C4-2B (cell line): ENCODE measurements at regions not wholly inside any gene's neighbourhood (a gene's known extent, or its start where the extent isn't known, plus 50 kb on each side); places are given as distances from the start of the nearest gene placed in this dataset.
"Not testable (repeated sequence)": the region's sequence is repeated elsewhere in the genome, so short reads cannot be mapped to it uniquely, and the experiment has no call there.

ENCODE experiments used
- H3K27ac ChIP-seq: fragments of 450-650 bp; 2 replicates; pipeline ENCODE4 v1.5.1; 2017
- CTCF ChIP-seq: fragments of 450-650 bp; conservative IDR thresholded peaks from 2 replicates; pipeline ENCODE4 v1.5.1; 2017; ENCODE audit warnings: mild to moderate bottlenecking
- ZFX ChIP-seq: fragments of 450-650 bp; IDR thresholded peaks from 2 replicates; pipeline ENCODE4 v1.6.1; 2017

- no peak for TF ChIP-seq ZFX
- no peak for TF ChIP-seq CTCF
- no peak overlapping the region for H3K27ac ChIP-seq
These were observed 453.1 kb downstream of the TMEM121 start for GRCh38 chr14:105979446-105979845.

- no peak for TF ChIP-seq ZFX
- no peak for TF ChIP-seq CTCF
- H3K27ac ChIP-seq: no peak overlapping the region
These were observed 453.8 kb downstream of the TMEM121 start for GRCh38 chr14:105980224-105980623.

GRCh38 chr14:105981517-105982302 is 455.3 kb downstream of the TMEM121 start:
- H3K27ac ChIP-seq: not testable (repeated sequence)

- no peak overlapping the region for H3K27ac ChIP-seq
- TF ChIP-seq CTCF (no peak), ZFX (no peak)
These were observed 456.3 kb downstream of the TMEM121 start for GRCh38 chr14:105982664-105983063.

GRCh38 chr14:105986894-105987284 is 460.5 kb downstream of the TMEM121 start:
- H3K27ac ChIP-seq: no peak overlapping the region
- no peak for TF ChIP-seq ZFX
- no peak for TF ChIP-seq CTCF

GRCh38 chr14:105987563-105987962 is 461.2 kb downstream of the TMEM121 start:
- no peak overlapping the region for H3K27ac ChIP-seq
- TF ChIP-seq ZFX (no peak), CTCF (no peak)

- TF ChIP-seq ZFX (no peak), CTCF (no peak)
- H3K27ac ChIP-seq: peak overlapping the region; percentile 32; the same call in 1 of the 2 replicates
These were observed 463.4 kb downstream of the TMEM121 start for GRCh38 chr14:105989566-105990302.

- peak overlapping the region; percentile 59 for H3K27ac ChIP-seq
These were observed 465.3 kb downstream of the TMEM121 start for GRCh38 chr14:105991677-105992076.
